ENCODE measurements at regions not wholly inside any gene's neighbourhood (a gene's known extent, or its start where the extent isn't known, plus 50 kb on each side); places are given as distances from the start of the nearest gene placed in this dataset.

GRCh38 chr4:144903953-144904711, 193.9 kb downstream of the ANAPC10 start:
- DNase-seq (ENCODE audit: low spot score): no peak

- DNase-seq (ENCODE audit: low spot score): no peak
Observed at GRCh38 chr4:144905286-144905685, 192.7 kb downstream of the ANAPC10 start.

- no peak for DNase-seq (ENCODE audit: low spot score)
Observed at GRCh38 chr4:144906181-144906925, 191.6 kb downstream of the ANAPC10 start.

- DNase-seq (ENCODE audit: low spot score): no peak
Observed at GRCh38 chr4:144910723-144911122, 187.3 kb downstream of the ANAPC10 start.
